ENCODE measurements at regions not wholly inside any gene's neighbourhood (a gene's known extent, or its start where the extent isn't known, plus 50 kb on each side); places are given as distances from the start of the nearest gene placed in this dataset.

DNA sequence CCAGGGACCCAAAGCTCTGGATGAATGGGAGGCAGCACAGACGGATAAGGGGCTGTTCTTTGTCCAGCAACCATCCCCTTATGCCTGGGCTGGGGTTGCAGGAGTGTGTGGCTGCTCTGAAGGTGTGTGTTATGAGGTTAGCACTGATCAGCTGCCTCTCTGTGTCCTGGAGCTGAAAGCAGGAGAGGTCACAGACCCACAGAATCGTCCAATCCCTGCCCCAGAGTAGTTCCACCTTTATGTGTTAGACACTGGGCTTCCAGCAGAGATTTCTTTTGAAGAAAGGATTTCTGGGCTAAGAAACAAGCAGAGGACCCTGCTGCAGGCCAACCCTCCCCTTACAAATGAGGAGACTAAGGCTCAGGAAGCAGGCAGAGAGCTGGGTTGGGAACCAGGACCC lies 62.4 kb downstream of the ARL6IP4 start:
- no peak for DNase-seq (ENCODE audit: extremely low read depth in 1 of 2, low read depth in 1 of 2)

DNA sequence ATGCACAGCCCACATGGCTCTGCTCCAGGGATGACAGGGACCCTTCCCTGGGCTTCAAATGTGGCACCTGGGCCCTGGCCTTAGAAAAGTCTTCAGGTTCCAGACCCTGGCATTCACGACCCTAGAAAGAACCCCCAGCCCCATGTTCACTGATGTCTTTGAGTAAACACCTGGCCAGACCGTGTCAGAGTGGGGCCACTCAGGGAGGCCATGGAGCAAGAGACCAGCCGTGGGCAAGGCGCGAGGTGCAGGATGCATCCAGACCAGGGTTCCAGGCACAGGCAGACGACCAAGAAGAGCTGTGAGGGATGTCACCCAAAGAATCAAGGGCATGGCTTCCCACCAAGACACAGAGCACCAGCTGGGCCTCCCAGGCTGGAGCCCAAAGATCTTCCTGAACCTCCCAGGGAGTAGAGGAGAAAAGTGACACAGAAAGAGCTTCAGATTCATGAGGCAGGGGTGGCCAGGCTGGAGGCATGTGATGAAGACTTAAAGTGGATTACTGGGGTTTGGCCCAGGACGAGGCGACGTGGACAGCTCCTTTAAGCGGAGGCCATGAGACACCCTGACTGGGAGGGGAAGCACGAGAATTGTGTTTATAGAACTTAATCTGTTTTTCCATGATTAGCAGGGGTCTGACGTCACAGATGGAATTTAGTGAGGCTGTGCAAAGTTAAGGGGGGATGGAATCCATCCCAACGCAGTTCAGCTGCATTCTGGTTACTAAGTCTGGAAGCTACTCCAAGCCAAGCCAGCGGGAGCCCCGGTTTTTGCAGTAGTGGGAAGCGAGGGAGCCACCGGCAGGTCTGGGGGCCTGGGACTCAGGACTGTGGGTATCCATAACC lies 61.6 kb downstream of the ARL6IP4 start:
- DNase-seq (ENCODE audit: extremely low read depth in 1 of 2, low read depth in 1 of 2): no peak

DNA sequence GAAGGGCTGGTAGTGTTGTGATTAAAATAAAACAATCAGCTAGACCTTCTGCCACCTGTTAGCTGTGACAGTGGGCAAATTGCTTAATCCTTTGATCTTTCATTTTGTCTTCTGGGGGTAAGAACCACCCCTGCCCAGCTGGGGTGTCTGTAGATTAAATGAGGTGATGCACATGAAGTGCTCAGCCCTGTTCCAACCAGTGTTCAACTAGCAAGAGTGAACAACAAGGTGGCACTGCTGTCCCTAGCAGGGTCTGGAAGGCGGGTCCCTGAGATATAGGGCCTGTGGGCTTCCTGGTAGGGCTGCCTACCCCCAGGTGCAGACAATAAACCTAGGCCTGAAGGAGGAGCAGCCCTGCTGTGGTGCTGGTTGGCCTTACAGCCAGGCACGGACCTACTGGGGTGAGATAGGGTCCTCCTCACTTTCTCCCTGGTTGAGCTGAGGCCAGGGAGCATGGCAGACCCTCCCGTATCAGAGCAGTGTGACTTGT lies 60.6 kb downstream of the ARL6IP4 start:
- DNase-seq (ENCODE audit: extremely low read depth in 1 of 2, low read depth in 1 of 2): no peak

DNA sequence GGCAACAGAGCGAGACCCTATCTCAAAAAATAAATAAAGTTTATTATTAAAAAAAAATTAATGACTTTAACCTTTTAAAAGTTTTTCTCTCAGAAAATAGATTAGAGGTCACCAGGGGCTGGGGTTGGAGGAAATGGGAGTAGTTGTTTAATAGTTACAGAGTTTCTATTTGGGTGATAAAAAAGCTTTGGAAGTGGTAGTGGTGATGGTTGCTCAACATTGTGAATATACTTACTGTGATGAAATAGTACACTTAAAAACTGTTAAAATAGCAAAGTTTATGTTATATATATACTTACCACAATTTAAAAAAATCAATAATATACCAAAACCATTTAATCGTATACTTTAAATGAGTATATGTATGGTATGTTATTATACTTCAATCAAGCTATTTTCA lies 59.6 kb downstream of the ARL6IP4 start:
- DNase-seq (ENCODE audit: extremely low read depth in 1 of 2, low read depth in 1 of 2): no peak

DNA sequence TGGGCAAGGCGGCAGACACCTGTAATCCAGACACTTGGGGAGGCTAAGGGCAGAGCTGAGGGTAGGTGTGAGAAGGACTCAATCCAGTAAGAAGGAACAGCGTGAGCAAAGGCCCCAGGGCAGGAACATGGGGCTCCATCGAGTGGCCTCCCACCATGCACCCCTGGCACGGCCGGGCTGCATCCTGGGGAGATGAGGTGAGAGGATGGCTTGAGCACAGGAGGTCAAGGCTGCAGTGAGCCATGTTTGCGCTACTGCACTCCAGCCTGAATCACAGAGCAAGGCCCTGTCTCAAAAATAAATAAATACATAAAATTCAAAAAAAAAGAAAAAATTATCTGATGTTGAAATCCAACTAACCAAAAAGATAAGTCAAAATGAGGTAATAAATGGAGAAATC lies 58.5 kb downstream of the ARL6IP4 start:
- DNase-seq (ENCODE audit: extremely low read depth in 1 of 2, low read depth in 1 of 2): no peak

DNA sequence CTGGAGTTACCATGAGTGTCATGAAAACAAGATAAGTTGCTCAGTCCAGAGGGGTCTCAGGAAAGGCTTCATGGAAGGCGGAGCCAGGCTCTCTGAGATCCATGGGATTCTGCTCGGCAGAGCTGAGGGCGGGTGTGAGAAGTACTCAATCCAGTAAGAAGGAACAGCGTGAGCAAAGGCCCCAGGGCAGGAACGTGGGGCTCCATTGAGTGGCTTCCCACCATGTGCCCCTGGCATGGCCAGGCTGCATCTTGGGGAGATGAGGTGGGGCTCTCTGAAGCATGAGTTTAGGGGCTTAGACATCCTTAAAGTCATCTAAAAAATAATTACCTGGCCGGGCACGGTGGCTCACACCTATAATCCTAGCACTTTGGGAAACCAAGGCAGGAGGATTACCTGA lies 58.0 kb downstream of the ARL6IP4 start:
- no peak for DNase-seq (ENCODE audit: extremely low read depth in 1 of 2, low read depth in 1 of 2)

DNA sequence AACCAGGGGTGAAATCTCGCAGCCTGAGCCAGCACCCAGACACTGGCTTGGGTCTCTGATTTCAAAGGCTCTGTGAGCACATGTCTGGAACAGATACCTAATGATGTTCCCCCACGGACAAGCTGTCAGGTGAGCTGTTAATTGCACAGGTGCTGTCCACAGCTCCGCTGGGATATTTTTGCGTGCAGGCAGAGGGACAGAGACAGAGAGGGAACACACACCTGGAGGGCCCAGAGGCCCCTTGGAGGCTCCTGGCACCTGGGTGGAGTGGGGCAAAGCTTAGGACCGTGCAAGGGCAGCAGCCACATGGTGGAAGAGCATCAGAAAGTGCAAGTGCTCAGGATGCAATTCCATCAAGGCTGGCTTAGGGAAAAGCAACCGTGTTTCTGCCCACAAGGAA lies 57.3 kb downstream of the ARL6IP4 start:
- DNase-seq (ENCODE audit: extremely low read depth in 1 of 2, low read depth in 1 of 2): no peak

DNA sequence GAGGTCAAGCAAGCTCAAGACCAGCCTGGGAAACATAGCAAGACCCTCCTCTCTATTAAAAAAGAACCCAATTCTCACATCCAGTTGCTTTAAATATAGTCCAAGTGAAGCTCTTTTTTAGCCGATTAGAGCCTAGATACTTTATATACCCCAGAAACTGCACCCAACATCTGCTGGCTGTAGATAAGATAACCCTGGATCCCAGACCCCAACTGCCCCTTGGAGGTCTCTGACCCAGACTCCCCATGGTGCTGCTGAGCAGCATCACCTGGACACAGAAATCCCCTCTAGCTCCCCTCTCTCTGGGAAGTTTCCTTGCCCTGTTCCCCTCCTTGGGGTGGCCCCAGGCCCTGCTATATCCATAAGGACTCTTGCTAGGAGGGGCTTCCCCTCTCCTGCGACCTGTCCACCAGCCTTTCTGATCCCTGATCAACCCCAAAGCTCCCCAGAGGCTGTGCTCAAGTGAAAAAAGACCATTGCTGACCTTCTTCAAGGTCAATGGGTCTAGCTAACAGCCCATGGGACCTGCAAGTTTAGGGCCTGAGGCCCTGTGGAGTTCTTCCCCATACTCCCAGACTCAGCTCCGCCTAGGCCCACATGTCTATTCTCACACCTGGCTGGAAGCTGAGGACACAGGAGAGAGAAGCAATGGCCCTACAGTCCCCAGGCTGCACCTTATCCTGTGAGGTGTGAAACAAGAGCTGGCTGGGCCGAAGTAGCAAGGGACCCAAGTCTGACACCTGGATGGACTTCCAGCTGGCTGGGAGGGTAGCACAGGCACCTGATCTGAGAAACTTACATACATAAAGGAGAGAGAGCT lies 56.2 kb downstream of the ARL6IP4 start:
- DNase-seq (ENCODE audit: extremely low read depth in 1 of 2, low read depth in 1 of 2): no peak

DNA sequence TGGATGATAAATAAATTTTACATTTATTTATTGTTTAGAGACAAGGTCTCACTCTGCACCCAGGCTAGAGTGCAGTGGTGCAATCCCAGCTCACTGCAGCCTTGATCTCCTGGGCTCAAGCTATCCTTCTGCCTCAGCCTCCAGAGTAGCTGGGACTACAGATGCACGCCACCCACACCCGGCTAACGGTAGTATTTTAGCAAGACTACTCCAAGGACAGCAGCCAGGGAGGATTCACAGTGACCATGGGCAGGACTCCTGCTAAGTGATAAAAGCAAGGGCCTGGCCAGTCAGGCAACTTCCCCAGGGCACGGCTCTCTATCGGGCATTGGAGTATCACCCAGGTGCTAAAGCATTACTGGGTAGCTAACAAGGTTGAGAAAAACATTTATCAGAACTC lies 55.4 kb downstream of the ARL6IP4 start:
- no peak for DNase-seq (ENCODE audit: extremely low read depth in 1 of 2, low read depth in 1 of 2)

DNA sequence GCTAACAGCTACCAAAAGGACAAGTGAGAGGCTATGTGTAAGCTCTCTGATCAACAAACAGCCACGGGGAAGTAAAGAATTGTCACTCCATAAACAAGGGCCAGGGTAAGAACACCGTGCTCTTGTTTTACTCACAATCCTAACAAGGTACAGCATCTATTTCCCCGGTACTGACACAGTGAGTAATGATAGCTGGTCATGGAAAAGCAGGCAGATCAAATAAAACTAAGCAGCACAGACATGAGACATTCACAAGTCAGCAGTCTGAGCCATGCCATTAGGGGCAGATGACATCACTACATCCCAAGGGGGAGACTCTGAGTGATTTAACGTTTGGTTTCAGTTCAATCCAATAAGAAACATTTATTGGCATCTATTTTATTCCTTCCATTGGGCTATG lies 54.4 kb downstream of the ARL6IP4 start:
- DNase-seq (ENCODE audit: extremely low read depth in 1 of 2, low read depth in 1 of 2): no peak

DNA sequence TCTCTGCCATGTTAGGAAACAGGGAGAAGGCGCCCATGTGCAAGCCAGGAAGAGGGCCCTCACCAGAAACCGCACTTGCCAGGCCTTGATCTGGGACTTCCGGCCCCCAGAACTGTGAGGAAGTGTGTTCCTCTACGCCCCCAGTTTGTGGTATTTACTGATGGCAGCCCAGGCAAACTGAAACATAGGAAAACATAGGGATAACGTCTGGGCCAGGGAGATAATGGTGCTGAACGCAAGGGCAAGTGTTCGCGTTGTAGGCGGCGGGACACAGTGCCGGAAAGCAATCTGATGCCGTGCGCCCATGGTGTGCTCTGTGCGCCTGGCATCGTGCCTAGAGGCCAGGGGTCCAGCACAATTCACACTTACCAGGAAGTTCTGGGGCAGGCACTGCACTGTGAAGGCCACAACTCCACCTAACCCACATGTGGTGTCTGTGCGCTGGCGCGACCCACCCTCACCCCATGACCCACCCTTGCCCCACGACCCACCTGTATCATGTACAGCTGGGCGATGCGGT lies 53.6 kb downstream of the ARL6IP4 start:
- DNase-seq (ENCODE audit: extremely low read depth in 1 of 2, low read depth in 1 of 2): no peak

DNA sequence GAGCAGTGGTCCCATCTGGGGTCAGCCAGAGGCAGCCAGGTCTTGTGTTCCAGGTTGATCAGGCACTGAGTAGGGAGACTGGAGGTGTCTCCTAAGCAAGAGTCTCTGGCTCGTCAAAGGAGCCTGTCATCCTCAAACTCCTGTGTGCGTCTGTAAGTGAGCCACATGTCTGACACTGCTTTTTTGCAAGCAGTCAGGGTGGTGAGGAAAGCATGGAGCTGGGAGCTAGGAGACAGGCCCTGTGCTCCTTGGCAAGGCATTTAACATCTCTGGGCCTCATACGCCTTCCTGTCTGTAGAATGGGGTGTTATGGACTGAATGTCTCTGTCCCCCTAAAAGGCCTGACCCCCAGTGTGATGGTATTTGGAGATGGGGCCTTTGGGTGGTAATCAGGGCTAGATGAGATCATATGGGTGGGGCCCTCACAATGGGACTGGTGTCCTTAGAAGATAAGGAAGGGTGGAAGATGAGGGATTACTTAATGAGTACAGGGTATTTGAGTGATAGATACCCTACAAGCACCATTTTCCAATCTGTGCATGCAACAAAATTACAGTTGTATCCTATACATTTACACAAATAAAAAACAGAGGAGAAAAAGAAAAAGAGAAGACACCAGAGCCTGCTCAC lies 53.0 kb downstream of the ARL6IP4 start:
- no peak for DNase-seq (ENCODE audit: extremely low read depth in 1 of 2, low read depth in 1 of 2)

DNA sequence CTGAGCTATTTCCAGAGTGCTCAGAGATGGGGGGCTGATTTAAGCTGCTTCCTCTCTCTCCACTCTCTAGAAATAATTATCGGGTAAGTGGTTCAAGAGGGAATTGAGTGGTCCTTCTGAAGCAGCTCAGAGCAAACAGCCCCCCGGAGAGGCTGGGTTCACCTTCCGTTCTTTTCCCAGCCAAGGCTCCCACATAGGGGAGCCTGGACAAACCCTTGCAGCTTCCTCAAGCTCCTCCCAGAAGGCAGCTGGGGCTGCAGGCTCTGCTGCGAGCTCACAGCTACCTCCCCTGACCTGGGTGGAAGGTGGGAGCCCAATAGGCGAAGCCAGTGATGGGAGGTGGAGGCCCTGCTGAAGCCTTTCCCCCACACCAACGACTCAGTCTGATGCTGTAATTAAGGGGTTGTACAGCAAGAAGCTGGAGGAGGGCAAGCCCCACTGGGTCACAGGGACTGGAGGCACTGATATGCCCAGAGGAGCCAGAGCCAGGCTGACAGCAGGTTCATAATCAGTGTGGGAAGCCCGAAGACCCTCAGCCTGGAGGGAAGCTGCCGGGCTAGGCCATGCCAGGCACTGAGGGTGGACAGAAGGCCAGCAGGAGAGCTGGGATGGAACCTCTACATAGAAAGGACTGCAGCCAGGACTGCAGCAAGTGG lies 52.4 kb downstream of the ARL6IP4 start:
- no peak for DNase-seq (ENCODE audit: extremely low read depth in 1 of 2, low read depth in 1 of 2)
